SIG-M5 treated with dmso at 0.1 percent for 504 hours (cell line): ENCODE measurements at regions not wholly inside any gene's neighbourhood (a gene's known extent, or its start where the extent isn't known, plus 50 kb on each side); places are given as distances from the start of the nearest gene placed in this dataset.

Experiments
- DNase-seq: peaks from one replicate; lab custom pipeline; 2025; ENCODE audit not compliant: unreplicated experiment; lab: John Stamatoyannopoulos, UW

DNA sequence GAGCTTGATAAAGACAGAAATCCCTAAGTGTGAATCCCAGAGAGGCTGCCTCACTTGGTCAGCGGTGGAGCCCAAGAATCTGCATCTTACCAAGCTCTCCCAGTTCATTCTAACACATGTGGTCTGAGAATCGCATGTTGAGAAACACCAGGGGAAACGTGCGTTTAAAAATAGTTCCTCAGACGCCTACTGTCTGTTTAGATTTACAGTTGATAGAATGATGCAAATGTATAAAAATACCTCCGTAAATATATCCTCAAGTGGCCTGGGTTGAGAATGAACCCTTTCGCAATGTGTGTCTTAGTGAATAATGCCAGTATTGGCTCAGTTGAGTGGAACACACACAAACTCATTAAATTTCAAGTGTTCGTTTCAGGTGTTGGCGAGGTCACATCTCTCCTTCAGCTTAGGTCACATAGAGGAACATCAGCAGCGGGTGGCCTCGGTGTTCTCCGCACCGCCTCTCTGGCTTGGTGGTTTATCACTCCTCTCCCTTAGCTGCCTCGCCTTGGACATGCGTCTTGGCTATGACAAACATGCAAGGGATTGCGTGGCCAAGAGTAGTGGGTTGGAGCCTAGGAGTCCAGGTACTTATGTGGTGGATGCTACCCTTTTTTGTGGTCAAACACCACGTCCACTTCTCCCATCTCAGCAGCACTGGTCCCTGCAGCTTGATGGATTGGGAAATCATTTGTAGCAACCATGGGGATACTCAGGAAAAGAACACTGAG lies 117.6 kb upstream of the SPATA13 start:
- DNase-seq, result peak; percentile 69

DNA sequence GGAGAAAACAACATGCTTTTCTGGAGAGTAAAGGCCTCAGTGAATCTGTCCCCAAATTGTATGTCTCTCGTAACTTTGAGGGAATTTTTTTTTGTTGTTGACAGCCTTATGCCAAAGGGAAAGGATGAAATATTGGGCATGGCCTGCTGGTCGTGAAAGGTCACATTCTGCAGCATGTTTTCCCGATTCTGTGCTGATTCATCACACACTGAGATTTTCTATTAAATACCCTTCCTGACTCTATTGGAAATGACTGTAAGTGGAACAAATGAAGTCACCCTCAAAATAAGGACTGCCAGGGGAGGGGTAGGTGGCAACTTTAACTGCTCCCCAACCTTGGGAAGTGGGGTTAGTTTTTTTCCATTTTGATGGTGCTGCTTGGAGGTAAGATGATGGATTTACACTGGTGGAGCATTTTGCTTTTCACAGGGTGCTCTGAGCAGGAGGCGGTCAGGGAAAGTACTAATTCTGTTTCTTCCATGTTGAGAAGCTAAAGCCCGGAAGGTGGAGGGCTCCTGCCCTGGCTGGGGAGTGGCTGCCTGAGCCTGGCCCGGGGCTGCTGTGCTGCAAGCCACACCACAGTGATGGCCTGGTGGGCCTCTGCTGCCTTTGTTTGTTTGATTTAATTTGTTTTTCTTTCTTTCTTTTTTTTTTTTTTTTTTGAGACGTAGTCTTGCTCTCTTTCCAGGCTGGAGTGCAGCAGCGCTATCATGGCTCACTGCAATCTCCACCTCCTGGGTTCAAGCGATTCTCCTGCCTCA lies 116.8 kb upstream of the SPATA13 start:
- DNase-seq, result no peak

DNA sequence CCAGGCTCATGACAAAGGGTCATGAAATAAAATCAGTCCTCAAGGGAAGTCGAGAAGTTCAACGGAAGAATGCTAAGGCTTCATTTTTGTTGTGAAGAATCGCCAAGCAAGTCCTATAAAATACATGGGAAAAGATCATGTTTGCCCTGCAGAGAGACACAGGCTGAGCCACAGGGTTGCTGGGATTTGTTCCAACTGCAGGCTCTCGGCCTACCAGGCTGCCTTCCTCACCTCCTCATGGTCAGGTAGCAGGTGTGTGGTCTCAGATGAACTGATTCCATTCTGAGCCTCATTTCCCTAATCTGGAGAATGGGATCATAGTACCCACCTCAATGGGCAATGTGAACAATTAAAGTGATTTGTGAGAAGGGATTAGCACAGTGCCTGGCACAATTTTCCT lies 114.9 kb upstream of the SPATA13 start:
- no peak for DNase-seq

DNA sequence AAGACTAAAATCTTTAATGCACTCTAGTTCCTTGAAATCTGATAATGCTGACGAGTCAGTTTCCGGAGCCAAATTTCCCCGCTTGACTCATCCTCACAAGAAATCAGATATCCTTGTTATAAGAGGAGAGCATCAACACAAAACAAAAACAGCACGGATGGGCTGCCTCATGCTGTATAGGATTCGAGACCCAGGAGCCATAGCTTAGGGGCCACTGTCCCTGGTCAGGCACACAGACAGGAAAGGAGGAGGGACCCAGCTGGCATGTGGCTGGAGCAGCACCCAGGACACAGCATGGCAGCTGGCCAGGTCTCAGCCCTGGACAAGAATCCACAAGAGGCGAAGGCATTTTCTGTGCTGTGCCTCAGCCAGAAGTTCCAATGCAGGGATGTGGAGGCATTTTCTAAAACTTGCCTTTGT lies 110.2 kb upstream of the SPATA13 start:
- no peak for DNase-seq

DNA sequence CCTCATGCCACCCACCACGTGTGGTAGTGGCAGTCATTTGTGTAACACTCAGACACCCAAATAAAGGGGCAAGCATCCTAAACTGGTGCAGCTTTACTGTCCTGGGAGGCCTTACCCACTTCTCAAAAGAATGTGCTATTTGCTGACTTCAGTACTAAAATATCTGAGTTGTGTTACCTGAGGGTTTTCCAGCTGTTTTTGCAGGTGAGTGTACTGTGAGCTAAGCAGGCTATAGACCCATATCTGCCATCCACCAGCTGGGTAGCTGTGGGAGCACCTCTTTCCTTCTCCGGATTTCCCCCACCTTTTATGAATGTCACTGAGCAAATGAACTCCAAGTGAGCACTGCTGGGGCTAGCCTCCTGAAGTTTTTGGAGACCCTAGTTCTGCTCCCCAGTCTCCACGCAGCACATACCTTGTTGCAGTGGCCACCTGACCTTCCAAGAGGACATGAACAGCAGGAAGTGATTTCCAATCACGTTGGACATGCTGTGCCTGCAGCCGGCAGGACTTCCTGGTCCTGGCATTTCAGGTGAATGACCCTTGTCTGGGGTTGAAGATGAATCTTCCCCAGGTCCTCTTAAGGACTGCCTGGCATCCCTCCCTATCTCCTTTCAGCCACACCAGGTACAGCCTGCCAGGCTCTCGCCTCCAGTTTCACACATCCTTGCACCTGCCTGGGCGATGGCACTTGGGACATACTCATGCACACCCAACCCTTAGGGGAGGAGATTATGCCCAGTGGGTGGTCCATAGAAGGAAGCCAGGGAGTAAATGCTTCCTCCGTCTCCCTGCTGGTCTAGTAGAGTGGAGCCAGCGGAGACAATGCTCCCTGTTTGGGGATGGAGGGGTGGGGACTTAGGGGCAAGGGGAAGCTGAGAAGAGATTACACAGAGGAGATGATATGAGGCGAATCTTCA lies 109.5 kb upstream of the SPATA13 start:
- DNase-seq, result no peak

DNA sequence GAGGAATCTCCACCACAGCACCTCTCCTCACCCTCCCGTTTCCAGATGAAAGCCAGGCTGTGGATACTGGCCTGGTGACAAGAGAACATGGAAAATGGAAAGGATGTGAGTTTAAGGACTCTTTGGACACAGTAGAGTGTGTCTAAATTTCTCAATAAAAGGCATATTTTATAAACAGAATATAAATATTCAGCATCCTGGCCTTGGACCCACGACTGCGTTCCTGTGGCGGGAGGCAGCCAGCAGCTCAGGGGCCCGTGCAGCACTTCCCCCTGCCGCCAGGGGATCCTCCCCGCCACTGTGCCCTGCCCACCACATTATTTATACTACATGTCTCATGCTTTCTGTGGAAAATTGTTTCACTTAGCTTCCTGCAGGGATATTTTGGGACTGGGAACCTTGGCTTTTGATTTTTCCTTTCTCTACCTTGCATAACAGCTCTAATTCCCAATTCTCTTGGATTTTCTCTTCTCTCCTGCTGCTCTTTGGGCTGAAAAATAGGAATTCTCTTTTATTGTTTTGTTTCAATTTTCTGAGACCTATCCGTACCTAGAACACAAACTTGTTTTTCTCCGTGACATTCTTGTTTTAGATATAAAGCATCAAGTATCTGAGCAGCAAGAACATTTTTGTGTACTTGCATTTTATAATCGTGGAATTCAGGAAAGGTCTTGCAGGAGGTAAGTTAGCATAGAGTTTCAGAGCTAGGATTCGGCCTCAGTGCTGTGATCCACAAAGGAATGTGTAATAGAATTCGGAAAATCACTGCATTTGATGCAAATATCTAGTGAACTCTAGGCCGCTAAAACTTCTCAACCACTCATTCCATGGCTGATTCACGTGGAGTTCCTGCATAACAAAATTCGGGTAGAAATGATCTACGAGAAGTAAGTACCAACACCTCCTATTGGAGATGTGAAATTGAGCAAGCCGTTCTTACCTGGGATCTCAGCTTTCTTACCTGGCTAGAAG lies 107.7 kb upstream of the SPATA13 start:
- no peak for DNase-seq

DNA sequence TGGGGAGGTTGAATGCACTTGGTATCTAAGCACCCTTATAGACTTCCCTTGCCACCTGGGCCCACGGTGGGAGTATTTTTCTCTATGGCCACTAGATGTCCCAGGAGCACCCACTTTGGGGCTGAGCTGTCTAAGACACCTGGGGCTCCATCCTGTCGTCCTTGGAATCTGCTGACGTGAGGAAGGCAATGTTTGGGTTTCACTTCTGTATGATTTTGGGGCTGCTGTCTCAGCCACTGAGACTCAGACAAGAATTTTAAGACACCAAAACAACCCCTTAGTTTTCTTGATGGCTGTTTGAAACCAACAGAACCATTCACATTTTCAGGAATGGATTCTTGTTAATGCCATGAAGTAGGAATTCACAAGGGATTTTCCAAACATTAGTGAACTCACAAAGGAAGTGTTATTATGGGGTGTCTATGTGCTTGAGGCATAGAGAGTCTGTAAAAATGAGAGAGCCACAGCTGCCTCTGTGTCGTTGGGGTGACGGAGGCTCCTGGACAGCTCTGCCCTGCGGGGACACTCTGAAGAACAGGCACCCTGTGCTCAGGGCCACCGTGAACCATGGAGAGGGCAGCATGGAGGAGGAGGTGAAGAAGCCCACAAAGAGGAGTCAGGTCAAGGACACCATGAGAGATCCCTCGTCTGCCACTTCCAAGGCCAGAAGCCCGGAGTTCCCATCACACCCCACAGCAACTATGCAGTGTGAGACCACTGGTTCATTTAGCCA lies 106.8 kb upstream of the SPATA13 start:
- peak; percentile 74 for DNase-seq

DNA sequence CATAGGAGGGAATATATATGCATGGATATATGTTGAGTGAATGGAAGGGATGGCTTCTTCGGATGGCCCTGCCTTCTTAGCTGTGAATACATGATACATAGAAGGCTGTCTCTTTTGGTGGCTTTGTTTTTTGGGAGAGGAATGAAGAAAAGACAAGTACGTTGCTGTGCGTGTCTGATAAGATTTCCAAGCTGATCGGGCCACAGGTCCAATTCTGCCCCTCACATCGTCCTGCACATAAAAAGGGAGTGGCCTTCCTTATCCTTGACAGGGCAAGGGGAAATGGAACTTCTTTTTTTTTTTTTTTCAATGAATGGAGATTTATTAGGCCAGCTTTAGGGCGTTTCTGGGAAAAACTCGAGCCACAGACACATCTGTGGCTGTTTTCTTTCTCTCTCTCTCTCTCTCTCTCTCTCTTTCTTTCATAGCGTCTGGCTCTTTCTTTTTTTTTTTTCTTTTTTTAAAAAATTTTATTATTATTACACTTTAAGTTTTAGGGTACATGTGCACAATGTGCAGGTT lies 103.8 kb upstream of the SPATA13 start:
- no peak for DNase-seq

DNA sequence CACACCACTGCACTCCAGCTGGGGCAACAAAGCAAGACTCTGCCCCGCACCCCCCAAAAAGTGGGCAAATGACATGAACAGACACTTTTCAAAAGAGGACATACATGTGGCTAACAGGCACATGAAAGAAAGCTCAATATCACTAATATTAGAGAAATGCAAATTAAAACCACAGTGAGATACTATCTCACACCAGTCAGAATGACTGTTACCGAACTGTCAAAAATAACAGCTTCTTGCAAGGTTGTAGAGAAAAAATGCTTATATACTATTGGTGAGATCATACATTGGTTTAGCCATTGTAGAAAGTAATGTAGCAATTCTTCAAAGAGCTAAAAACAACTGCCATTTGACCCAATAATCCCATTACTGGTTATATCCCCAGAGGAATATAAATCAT lies 99.5 kb upstream of the SPATA13 start:
- no peak for DNase-seq

DNA sequence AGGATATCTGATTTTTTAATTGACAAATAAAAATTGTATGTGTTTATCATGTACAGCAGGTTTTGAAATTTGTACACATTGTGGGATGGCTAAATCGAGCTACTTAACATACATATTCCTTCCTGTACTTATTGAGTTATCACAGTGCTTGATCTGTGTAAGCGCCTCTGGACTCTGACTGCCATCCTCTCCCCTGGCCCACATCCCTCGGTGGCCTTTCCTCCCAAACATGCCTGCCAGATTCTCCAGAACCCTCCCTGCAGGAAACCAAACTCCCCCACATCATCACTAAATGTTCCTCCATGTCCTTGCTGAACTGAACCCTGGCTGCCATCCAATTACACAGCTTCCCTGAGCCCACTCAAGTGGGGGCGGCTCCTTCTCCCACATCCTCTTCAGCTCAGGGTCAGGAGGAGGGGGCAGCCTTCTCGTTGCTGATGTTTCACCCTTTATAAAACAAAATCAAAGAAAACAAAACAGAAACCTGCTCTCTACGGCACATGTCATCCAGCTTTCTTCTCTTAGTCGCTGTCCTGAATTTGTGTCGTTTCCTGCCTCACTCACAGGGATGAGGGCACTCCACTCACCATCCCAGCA lies 97.1 kb upstream of the SPATA13 start:
- DNase-seq, result no peak

DNA sequence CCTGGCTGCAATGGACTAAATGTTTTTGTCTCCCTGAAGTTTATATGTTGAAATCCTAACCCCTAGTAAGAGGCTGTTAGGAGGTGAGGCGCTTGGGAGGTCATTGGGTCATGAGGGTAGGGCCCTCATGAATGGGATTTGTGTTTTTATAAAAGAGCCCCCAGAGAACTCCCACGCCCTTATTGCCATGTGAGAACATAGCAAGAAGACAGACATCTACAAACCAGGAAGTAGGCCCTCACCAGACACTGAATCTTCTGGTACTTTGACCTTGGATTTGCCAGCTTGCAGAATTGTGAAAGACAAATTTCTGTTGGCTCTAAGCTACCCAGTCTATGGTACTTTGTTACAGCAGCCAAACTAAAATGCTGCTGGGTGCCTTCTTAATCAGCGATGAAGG lies 96.1 kb upstream of the SPATA13 start:
- DNase-seq, result no peak

DNA sequence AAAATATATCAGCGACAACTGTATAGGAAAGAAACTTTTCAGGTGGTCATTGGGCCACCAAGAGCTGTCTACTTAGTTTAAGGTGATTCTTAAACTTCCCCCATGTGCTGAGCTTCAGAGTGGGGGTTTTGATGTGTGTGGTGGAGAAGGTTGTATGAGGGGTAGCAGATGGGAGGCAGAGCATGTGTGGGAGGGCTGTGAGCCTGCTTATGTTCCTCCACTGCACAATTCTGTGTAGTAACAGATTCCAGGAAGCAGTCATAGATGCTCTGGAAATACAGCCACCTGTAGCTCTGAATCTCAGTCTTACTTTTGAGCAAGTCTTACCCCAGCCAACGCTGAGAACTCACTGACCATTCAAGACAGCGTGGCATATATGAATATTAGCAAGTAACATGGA lies 95.3 kb upstream of the SPATA13 start:
- DNase-seq, result no peak

DNA sequence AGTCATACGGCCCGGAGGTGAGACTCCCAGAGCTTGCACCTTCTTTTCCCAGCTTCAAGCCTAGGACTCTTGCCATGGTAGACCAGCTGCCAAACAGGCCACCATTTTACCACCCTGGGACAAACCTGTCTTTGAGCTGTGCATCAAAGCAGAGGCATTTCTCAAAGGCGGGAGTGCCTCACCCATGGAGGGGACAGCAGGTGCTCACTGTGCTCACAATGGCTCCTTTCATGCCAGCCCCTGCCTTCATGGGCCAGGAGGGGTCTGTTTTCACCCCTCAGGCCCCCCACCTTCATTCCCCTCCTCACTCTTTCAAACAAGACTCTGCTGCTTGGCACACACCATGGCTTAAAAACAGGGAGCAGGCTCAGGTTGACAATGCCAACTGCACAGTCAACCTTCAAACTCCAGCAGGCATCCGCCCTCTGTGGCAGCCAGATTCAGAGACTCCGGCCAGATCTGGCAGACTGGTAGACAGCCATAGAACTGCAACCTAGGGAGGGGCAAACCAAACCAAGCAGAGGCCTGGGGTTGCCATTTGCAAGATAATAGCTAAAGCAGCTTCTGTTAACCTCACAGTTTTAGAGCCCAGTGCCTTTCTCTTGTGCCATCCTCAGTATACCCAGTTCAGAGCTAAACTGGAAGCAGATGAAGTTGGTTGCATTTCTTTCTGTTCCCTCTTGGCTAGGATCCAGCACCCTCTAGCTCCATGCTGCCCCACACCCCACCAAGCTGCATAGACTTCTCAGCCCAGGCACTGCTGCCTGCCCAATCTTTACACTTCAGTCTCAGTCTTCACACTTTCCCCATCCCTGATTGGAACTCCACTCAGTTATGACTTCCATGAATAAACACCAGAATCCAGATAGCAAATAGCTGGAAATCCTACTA lies 93.9 kb upstream of the SPATA13 start:
- DNase-seq, result no peak

DNA sequence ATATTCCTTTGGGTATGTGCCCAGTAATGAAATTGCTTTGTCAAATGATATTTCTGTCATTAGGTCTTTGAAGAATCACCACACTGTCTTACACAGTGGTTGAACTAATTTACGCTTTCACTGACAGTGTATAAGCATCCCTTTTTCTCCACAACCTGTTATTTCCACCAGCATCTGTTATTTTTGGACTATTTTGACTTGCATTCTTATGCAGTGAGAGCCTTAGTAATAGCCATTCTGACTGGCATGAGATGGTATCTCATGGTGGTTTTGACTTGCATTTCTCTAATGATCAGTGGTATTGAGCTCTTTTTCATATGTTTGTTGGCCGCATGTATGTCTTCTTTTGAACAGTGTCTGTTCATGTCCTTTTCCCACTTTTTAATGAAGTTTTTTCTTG lies 92.0 kb upstream of the SPATA13 start:
- DNase-seq, result no peak

DNA sequence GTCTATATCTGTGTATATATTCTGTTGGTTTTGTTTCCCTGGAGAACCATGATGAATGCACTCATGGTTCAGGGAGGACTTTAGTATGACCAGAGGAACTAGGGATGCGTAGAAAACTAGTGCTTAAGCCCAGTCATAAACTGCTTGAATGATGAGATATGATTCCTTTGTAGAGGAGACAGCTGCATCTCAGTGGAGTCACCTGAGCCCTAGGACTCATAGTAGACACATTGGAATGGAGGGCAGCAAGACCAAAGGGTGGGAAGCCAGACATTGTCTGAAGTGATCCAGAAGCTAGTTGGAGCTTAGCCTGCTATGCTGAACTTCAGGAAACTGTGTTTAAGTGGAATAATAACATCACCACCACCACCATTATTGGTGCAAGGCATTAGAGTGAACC lies 89.5 kb upstream of the SPATA13 start:
- DNase-seq, result no peak

DNA sequence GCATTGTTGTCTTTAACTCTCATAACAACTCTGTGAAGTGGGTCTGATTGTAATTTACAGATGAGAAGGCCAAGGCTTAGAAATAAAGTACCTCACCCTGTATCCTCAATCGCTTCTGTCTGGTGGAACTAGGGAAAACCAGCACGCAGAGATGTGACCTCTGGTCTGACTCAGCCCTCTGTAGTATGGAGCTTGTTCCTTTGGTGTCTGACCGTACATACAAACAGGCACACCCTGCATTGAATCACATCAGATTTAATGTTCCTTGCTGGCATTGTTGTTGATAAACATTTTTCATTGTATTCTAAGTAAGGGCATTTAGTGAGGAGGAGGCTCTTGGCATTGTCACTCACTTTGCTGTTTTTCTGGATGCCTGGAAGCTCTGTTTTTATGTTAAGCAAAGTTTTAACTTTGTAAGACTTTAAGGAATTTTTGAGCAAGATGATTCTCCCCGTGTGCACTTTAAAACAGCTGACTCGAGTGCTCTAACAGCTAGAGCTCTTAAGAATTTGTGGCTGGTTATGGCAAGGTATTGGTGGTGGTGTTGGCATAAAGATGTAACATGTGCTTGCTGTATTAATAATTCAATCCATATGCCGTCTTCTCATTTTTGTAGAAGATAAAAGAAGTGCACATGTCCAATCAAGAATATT lies 89.0 kb upstream of the SPATA13 start:
- no peak for DNase-seq

DNA sequence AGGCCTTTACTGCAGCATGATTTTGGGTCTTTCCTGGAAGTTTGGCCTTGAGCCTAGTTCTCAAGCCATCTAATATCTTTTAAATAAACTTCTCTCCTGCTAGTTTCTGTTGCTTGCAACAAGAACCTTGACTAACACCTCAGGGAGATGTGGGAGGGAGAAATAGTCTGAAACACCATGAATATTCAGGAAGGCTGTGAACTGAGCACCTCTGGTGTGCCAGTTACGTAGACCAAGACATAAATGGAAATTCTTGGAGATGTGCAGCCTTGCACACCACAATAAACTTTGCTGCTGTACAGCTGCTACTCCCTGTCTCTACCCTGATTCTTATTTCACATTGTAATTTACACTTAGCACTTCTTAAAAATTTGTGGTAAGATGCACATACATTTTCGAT lies 86.9 kb upstream of the SPATA13 start:
- no peak for DNase-seq

DNA sequence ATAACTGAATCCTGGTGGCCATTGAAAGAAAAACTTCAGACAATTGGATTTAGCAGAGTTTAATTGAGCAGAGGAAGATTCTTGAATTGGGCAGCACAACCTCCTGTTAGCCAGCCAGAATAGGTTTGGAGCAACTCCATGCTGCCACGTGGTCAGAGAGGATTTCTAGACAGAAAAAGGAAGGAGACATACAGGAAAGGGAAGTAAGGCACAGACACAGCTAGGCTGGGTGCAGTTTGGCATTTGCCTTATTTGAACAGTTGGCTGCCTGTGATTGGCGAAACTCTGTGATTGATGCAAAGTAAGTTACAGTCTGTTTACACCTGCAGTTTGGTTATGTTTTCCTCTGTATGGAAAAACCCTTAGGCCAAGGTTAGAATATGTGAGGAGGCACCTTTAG lies 85.8 kb upstream of the SPATA13 start:
- peak; percentile 66 for DNase-seq
